Left renal pelvis (tissue), 4 donors: ENCODE measurements at regions not wholly inside any gene's neighbourhood (a gene's known extent, or its start where the extent isn't known, plus 50 kb on each side); places are given as distances from the start of the nearest gene placed in this dataset.

ENCODE experiments used
- DNase-seq, 4 donors: peaks; one replicate each; pipeline ENCODE4 v3.0.0-alpha.2; 2013; ENCODE audit warnings: low read depth in 4 of 4, low spot score in 3 of 4

DNA sequence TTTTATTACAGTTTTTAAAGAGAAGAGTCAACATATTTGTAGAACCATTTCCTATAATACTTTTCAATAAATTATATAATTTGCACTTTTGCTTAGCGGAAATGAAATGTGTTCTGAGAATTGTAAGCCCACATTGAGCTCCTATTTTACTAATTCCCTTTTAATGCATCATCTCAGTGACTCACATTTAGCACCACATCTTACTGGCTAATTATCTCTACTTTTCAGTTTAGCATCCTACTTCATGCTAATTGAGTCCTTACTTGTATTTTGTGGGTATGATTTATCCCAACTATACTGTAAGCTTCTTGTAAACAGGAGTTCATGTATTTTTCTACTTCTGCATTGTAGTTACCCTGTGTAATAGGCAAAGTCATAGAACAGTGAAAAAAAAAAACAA is 67.5 kb downstream of the TMX1 start:
- no peak for DNase-seq

DNA sequence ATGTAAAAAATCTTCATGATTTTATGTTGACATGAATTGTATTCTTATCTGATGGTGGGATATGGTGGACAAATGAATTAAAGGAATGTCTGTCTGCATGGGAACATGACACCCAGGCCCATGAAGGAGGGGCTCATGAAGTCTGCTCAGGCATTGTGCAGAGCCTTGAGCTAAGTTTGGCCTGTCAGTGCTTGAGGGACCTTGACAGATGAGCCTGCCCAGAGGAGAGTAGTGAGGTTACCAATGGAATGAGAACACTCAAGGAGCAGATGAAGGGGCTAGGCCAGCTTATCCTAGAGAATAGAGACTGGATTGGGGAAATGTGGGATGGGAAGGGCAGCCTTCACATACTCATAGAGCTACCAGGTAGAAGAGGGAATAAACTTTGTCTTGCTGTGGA is 68.8 kb downstream of the TMX1 start:
- no peak for DNase-seq

DNA sequence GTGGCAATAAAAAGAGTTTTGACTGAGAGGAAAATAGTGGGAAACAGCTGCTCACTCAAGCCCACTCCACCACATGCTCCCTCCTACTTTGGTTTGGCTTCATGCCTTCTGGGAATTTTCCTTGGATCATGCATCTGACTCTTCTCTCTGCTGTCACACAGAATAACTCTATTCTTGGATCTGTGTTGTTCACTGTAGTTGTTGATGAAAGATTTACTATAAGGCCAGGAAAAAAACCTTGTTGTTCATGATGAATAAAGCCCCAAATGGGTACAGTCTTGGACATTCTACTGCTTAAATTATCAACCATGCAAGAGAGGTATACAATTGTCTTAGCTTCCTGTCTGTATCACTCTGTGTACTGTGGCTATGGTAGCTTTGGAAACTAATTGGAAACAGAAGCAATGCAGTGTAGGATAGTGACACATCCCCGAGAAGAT is 70.5 kb downstream of the TMX1 start:
- peak in 3 of 4 donors; percentile 24 to 36 (median 30) for DNase-seq

- no peak for DNase-seq
Observed at GRCh38 chr14:51314321-51315015, 74.4 kb downstream of the TMX1 start.

DNA sequence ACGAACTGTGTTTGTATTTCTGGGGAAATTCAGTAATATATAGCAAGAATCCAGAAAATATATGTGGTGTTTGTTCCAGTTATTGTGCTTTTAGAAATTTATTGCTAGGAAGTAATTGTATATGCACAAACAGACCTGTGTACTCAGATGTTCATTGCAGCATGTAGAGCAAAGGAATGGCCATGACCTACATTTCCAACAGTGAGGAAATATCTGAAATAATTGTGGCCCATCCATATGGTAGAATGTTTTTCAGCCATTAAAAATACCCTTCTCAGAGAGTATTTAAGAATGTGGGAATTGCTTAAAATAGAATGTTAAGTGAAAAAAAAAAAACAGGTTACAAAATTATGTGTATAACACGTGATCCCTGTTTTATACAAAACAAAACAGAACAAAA is 77.3 kb downstream of the TMX1 start:
- no peak for DNase-seq

DNA sequence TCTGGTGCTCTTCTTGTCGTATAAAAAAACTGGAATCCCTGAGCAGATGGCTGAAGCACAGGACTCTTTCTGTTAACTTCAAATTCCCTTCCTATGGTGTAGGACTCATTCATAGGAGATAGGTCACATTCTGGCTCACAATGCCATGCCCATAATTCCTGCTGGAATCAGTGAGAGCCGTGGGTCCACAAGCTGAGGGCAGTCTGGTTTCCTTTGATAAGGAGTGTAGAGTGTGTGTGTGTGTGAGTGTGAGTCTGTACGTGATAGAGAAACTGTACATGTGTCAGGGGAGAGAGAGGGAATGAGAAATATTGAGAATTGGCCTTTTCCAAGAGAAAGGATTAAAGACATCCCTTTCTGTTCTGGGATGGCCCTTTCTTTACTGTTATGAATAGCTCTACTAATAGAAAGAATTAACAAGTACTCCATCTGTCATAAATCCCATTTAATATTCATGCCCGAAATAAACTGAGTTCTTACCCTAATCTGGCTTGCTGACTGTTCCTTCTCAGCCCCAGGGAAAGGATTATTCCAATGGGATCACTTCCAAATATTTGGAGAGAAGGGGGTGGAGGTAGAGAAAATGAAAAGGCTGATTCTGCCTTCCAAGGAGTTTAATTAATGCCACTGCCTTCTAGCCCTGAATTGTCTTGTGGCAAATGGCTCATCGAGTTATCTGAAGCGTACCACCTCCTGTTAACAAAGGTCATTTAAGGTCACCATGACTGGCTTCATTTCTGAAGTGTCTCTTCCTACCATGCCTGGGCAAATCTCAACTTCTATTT is 79.0 kb downstream of the TMX1 start:
- no peak for DNase-seq

GRCh38 chr14:51321036-51321435 is 81.0 kb downstream of the TMX1 start:
- no peak for DNase-seq

DNA sequence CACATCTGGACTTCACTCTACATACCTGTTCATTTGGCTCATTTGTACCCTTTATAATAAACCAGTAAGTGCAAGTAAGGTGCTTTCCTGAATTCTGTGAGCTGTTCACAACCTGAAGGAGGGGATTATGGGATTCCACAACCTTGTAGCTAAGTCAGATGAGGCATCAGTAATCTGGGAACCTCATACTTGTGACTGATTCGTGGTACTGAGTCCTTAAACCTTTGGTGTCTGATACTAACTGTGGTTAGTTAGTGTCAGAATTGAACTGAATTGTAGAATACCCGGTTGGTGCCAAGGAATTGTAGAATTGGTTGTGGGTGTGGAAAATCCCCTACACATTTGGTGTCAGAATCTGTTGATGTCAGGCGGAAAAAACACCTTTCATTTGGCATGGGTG is 83.4 kb downstream of the TMX1 start:
- no peak for DNase-seq

DNA sequence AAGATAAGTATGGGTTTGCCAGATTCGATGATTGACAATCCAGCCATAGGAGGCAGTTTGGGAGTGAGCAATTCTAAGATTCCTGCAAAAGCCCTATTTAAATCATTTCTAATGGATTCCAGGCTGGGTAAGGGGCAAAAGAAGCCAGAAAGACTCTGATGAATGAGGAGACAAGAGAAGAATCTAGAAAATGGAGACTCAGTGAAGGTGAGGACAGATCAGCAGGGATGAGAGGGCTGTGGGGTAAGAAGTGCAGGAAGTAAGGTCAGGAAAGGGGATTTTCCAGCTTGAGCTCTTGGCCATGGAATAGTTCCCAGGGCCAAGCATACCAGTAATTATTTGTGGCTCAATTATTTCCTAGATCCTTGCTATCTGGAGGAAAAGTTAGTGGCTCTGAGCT is 87.3 kb downstream of the TMX1 start:
- no peak for DNase-seq

GRCh38 chr14:51328064-51328771 is 88.2 kb downstream of the TMX1 start:
- no peak for DNase-seq

DNA sequence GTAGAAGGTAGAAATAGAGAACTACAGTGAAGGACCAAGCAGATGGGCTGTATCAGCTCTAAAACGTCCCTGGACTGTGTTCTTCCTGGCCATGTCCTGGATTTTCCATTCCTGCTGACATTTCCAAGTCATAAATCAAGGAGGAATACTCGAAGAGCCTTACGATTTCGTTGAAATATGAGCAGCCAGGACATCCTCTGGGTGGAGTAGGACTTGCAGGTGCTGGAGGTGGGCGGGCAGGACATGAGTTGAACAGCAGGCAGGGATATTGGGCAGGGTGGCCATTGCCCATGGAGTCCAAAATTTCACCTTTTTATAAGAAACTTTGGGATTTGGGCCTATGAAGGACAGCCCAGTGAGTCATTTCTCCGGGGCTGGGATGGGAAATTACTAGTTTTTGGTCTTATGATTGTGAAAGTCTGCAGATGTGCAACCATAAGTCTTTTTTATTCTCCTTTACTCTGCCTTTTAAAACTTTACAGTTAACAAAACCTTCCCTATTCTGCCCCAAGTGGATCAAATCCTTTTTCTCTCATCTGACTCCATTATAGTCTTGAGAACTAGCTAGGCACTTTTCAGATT is 88.8 kb downstream of the TMX1 start:
- DNase-seq, result no peak

DNA sequence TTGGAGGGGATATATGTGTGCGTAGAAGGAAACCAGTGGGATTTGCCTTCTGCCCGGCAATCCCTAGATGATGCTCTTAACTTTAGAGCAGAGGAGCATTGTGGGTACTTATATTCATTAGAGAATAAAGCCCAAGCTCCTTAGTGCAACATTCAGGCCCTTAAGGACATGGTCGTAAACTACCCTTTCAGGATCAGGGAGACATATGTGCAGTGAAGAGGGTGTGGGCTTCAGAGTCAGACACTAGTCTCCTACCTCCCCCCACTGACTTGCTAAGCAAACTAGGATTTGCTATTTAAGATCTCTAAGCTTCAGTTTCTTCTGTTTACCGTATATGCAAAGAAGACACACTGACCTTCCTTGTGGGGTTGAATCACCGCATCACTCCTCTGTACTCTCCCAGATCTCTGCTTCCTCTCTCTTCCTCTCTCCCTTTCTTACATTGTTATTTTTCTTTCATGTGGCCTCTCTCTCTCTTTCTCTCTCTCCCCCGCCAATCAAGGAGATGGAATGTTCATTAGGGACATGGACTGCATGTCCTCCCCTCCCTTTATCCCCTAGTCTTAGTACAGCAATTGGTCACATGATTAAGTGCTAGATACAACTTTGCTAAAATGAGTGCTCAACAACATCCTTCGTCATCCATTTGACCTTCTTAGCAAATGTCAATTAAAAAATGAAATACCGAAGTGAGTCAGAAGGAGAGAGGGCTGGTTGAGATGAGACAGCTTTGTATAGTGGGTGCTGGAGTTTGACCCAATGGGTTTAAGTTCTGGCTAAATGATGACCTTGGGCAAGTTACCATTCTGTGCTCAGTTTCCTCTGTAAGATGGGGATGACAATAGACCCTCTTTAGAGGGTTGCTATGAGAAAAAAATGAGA is 91.7 kb downstream of the TMX1 start:
- no peak for DNase-seq

GRCh38 chr14:51333299-51333698 is 93.3 kb downstream of the TMX1 start:
- no peak for DNase-seq

- DNase-seq, result no peak
Observed at GRCh38 chr14:51333901-51334521, 94.0 kb downstream of the TMX1 start.

DNA sequence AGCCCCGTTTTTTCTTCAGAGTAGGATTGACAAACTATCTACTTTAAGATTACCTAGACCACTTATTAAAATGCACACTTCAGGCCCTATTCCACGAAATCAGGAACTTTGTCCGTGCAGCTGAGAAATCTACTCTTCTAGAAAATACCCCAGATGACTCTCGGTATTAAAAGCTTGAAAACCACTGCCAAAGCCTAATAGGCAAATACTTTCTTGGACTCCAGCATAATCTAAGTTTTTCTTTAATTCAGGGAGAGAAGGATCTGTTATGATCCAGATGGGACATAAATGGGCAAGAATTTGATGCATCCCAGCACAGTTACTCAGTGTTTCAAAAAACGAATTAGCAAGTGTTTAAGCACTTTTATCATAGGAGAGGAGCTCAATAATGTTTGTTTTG is 94.5 kb downstream of the TMX1 start:
- DNase-seq, result no peak

DNA sequence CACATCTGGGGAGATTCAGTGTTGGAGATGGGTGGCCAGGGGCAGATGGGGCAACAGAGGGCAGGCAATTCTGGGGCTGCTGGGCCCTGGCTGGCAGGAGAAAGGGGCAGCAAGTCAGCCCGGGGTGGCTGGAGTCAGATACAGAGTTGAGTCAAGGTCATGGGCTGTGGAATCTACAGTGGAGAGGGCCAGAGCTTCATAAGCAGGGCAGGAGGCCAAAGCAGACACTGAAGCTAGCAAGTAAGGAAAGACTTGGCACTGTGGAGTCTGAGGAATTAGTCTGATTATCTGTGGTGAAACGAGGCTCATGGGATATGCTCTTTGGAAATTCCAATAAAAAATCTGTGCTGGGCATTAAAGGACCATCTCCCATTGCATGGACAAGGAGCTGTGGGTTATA is 95.5 kb downstream of the TMX1 start:
- DNase-seq, result no peak

DNA sequence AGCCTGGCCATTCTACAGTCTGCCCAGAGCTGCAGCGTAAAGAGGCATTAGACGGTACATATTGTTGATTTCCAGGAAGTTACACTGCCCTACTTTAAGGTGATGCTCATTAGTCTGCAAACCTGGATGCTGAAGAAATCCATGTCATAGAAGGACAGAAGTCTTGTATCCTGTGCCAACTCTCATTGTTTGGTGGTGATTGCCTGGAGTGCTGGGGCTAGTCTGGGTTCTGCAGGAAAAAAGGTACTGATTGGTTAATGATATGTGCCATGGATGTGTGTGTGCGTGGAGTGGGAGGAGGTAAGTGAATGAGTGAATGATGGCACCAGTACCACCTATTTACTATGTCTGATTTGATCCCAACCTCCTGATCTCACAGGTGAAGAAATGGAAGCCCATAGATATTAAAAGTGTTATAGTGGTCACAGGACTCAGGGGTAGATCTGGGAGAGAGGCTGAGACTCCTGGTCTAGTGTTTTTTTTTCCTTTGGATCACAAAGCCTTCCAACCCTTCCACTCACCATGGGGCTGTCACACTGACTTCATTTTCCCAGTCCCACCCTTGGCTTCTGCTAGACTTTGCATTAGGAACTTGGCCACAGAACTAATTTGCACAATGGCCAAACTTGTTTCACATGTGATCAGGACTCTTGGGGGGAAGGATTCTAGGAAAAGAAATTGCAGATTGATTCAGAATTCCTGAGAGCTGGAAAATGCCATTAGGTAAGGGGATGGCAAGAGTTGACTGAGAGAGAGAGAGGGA is 96.1 kb downstream of the TMX1 start:
- DNase-seq, result no peak

GRCh38 chr14:51336734-51337133 is 96.7 kb downstream of the TMX1 start:
- DNase-seq, result no peak

DNA sequence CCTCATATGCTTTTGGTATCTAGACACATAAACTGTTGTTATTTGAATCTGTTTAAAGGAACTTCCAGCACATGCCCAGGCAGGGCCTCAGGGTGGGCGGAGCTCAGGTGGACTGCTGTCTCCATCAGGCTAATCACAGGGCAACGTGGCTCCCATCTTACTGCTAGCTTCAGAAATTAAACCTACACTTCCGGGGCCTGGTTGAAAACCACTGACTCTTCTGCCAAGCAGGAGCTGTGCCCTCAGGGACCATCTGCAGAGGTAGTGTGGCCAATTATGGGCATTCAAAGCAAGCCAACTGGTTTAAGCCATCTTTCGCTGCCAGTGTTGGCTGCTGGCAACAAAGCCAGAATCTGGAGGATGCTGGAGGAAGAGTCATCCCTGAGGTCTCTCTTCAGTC is 97.5 kb downstream of the TMX1 start:
- no peak for DNase-seq
